Mucosa of descending colon (tissue), 3 donors: ENCODE measurements at regions not wholly inside any gene's neighbourhood (a gene's known extent, or its start where the extent isn't known, plus 50 kb on each side); places are given as distances from the start of the nearest gene placed in this dataset.

Experiments
- ATAC-seq: fragments of 200-7000 bp; cut with Tn5 transposase; one replicate; pipeline ENCODE4 v1.9.1; 2020; ENCODE audit warnings: mild to moderate bottlenecking, moderate library complexity
- DNase-seq, 3 donors: peaks; one replicate each; pipeline ENCODE4 v3.0.0-alpha.2; 2020
- H3K36me3 ChIP-seq: fragments of 200-600 bp; one replicate; pipeline ENCODE4 v1.8.0; 2021; ENCODE audit warnings: low read depth, mild to moderate bottlenecking
- H3K4me1 ChIP-seq: fragments of 200-600 bp; one replicate; pipeline ENCODE4 v1.8.0; 2021; ENCODE audit warnings: low read depth, mild to moderate bottlenecking
- H3K4me3 ChIP-seq: fragments of 200-600 bp; one replicate; pipeline ENCODE4 v1.8.0; 2021; ENCODE audit warnings: mild to moderate bottlenecking
- H3K9me3 ChIP-seq: fragments of 200-600 bp; one replicate; pipeline ENCODE4 v1.8.0; 2021; ENCODE audit warnings: mild to moderate bottlenecking
- CTCF ChIP-seq: fragments of 200-600 bp; IDR thresholded peaks from one replicate; pipeline ENCODE4 v1.8.0; 2022; ENCODE audit warnings: antibody characterized with exemption, mild to moderate bottlenecking
- intact Hi-C, 2 donors: fragments of 100-400 bp; cut with DNase I in 1 of 2; cut with micrococcal nuclease in 1 of 2; formaldehyde crosslinking; loops; one replicate each; pipeline versions ENCODE4 v1.11.0 to v1.11.1; 2022; cut with DNase I, micrococcal nuclease
- donor health status: DM: no; HTN: no; CAD: no; lungs with moderate emphysema.
- donor health status: DM: no; HTN: no; CAD: no.
- donor health status: DM: no; HTN: yes; CAD: no.

DNA sequence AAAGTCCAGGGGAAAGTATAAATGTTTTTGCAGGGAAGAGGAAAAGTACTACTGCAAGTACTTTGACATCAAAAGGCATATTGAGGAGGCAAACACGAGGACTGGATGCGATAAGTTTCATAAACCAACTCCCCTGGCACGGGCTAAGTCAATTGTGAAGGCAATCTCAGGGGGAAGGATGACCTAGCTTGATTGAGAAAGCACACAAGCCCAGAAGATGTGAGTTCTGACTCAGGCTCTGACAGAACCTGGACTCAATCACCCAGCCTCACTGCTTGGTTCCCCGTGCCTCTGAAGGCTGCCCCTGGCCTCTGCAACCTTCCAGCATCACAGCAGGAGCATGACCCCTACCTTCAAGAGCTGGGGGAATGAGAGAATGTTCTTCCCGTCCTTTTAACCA lies 93.2 kb upstream of the ZNF438 start:
- Histone ChIP-seq H3K36me3 (no peaks in the 10 kb centered on the region), H3K9me3 (no peaks in the 10 kb centered on the region), H3K4me3 (no peak overlapping the region), H3K4me1 (no peaks in the 10 kb centered on the region)
- no peak for TF ChIP-seq CTCF
- intact Hi-C loops, result no loop called here
- DNase-seq (no peak), ATAC-seq (no peak)

DNA sequence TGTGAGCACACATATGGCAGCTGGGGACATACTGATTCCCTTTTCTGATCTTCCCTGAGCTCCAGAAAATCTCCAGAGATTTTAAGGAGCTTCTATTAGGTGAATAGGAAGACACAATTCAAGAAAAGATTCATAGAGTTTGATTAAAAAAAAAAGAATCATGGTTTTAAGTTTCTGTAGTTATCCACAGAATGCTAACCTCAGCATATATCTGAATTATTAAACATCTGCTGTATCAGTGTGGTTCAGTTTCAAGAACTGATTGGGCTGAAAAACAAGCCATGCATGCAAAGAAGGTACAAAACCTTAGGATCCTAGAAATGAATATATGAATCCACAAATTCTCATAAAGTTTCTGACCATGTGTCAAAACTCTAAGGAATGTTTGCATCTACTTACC lies 94.1 kb upstream of the ZNF438 start:
- no peaks in the 10 kb centered on the region for H3K4me1 ChIP-seq
- intact Hi-C loops, result no loop called here
- no peaks in the 10 kb centered on the region for H3K9me3 ChIP-seq
- TF ChIP-seq CTCF, result no peak
- DNase-seq (no peak), ATAC-seq (no peak)
- H3K4me3 ChIP-seq, result no peak overlapping the region
- no peaks in the 10 kb centered on the region for H3K36me3 ChIP-seq

- Histone ChIP-seq H3K4me3 (no peak overlapping the region), H3K4me1 (no peaks in the 10 kb centered on the region), H3K9me3 (no peaks in the 10 kb centered on the region), H3K36me3 (no peaks in the 10 kb centered on the region)
- no peak for ATAC-seq
- intact Hi-C loops, result no loop called here
- no peak for TF ChIP-seq CTCF
- DNase-seq, result no peak
Measured at GRCh38 chr10:31126593-31126992, 94.9 kb upstream of the ZNF438 start.

- no peak overlapping the region for H3K4me3 ChIP-seq
- DNase-seq (no peak), ATAC-seq (no peak)
- no peaks in the 10 kb centered on the region for H3K4me1 ChIP-seq
- H3K36me3 ChIP-seq, result no peaks in the 10 kb centered on the region
- no peak for TF ChIP-seq CTCF
- intact Hi-C loops, result no loop called here
- no peaks in the 10 kb centered on the region for H3K9me3 ChIP-seq
Measured at GRCh38 chr10:31128536-31128935, 96.9 kb upstream of the ZNF438 start.

GRCh38 chr10:31129271-31129670 lies 97.6 kb upstream of the ZNF438 start:
- peaks cover 2% of the 10 kb centered on the region for H3K4me1 ChIP-seq
- H3K4me3 ChIP-seq, result no peak overlapping the region
- intact Hi-C loops, result no loop called here
- H3K36me3 ChIP-seq, result no peaks in the 10 kb centered on the region
- ATAC-seq (peak; percentile 7), DNase-seq (peak in 1 of 3 donors; percentile 24)
- no peak for TF ChIP-seq CTCF
- no peaks in the 10 kb centered on the region for H3K9me3 ChIP-seq

- Histone ChIP-seq H3K4me1 (peaks cover 6% of the 10 kb centered on the region), H3K36me3 (no peaks in the 10 kb centered on the region), H3K4me3 (no peak overlapping the region), H3K9me3 (no peaks in the 10 kb centered on the region)
- intact Hi-C loops, result no loop called here
- DNase-seq, result no peak
- ATAC-seq, result no peak
- TF ChIP-seq CTCF, result no peak
Measured at GRCh38 chr10:31129880-31130405, 98.3 kb upstream of the ZNF438 start.
